GOT3 (cell line): ENCODE measurements at regions not wholly inside any gene's neighbourhood (a gene's known extent, or its start where the extent isn't known, plus 50 kb on each side); places are given as distances from the start of the nearest gene placed in this dataset.
"Not testable (repeated sequence)": the region's sequence is repeated elsewhere in the genome, so short reads cannot be mapped to it uniquely, and the experiment has no call there.

Experiments used
- DNase-seq: peaks from one replicate; lab custom pipeline; 2025; ENCODE audit warnings: mixed read lengths; lab: John Stamatoyannopoulos, UW

- peak; percentile 66 for DNase-seq
Observed at GRCh38 chr3:177358091-177358976, 161.1 kb upstream of the TBL1XR1 start.

- DNase-seq = no peak
Observed at GRCh38 chr3:177358977-177359592, 161.8 kb upstream of the TBL1XR1 start.

- peak; percentile 93 for DNase-seq
Observed at GRCh38 chr3:177359593-177360357, 162.5 kb upstream of the TBL1XR1 start.

- no peak for DNase-seq
Observed at GRCh38 chr3:177361081-177361938, 164.0 kb upstream of the TBL1XR1 start.

- DNase-seq = no peak
Observed at GRCh38 chr3:177362626-177363025, 165.3 kb upstream of the TBL1XR1 start.

GRCh38 chr3:177364236-177364635, 167.0 kb upstream of the TBL1XR1 start:
- no peak for DNase-seq

- DNase-seq = not testable (repeated sequence)
Observed at GRCh38 chr3:177365294-177365693, 168.0 kb upstream of the TBL1XR1 start.

GRCh38 chr3:177367788-177368187, 170.5 kb upstream of the TBL1XR1 start:
- no peak for DNase-seq

- DNase-seq = no peak
Observed at GRCh38 chr3:177370246-177370822, 173.1 kb upstream of the TBL1XR1 start.

GRCh38 chr3:177371146-177371545, 173.9 kb upstream of the TBL1XR1 start:
- DNase-seq = no peak

GRCh38 chr3:177371888-177372287, 174.6 kb upstream of the TBL1XR1 start:
- no peak for DNase-seq

GRCh38 chr3:177374323-177374722, 177.0 kb upstream of the TBL1XR1 start:
- DNase-seq = no peak

GRCh38 chr3:177375316-177375715, 178.0 kb upstream of the TBL1XR1 start:
- DNase-seq = no peak

GRCh38 chr3:177377166-177377565, 179.9 kb upstream of the TBL1XR1 start:
- DNase-seq = no peak

GRCh38 chr3:177378168-177378567, 180.9 kb upstream of the TBL1XR1 start:
- DNase-seq = no peak

- no peak for DNase-seq
Observed at GRCh38 chr3:177379045-177379444, 181.8 kb upstream of the TBL1XR1 start.

- no peak for DNase-seq
Observed at GRCh38 chr3:177381070-177381469, 183.8 kb upstream of the TBL1XR1 start.

- DNase-seq = no peak
Observed at GRCh38 chr3:177382944-177383343, 185.7 kb upstream of the TBL1XR1 start.

- DNase-seq = no peak
Observed at GRCh38 chr3:177385186-177385585, 187.9 kb upstream of the TBL1XR1 start.

- no peak for DNase-seq
Observed at GRCh38 chr3:177385831-177386301, 188.6 kb upstream of the TBL1XR1 start.

GRCh38 chr3:177388209-177388608, 190.9 kb upstream of the TBL1XR1 start:
- DNase-seq = no peak
